DOHH2 (cell line): ENCODE measurements at regions not wholly inside any gene's neighbourhood (a gene's known extent, or its start where the extent isn't known, plus 50 kb on each side); places are given as distances from the start of the nearest gene placed in this dataset.
A peak's percentile ranks its signal among the peaks of the same experiment; 100 is the strongest.

Experiments
- H3F3A ChIP-seq: fragments of 200-600 bp; sonication (generic), shearing (Covaris generic); 2 replicates; pipeline ENCODE4 v1.6.0; 2016; ENCODE audit warnings: antibody characterized with exemption, mild to moderate bottlenecking; ENCODE audit not compliant: control insufficient read depth, insufficient read depth
- H3K27ac ChIP-seq: fragments of 200-600 bp; sonication (generic); 2 replicates; pipeline ENCODE4 v1.5.1; 2014; ENCODE audit warnings: low read depth, mild to moderate bottlenecking, low read length, moderate library complexity
- H3K27me3 ChIP-seq: fragments of 200-600 bp; sonication (generic); 2 replicates; pipeline ENCODE4 v1.6.1; 2014; ENCODE audit warnings: mild to moderate bottlenecking, low read length, mixed read lengths; ENCODE audit not compliant: control insufficient read depth
- H3K36me3 ChIP-seq: fragments of 200-600 bp; sonication (generic); 2 replicates; pipeline ENCODE4 v1.6.1; 2014; ENCODE audit warnings: mild to moderate bottlenecking, low read length, moderate library complexity, mixed read lengths; ENCODE audit not compliant: control insufficient read depth
- H3K4me1 ChIP-seq: fragments of 200-600 bp; sonication (generic); 2 replicates; pipeline ENCODE4 v1.6.1; 2014; ENCODE audit warnings: mild to moderate bottlenecking, low read length, mixed read lengths; ENCODE audit not compliant: control insufficient read depth
- H3K4me2 ChIP-seq: fragments of 200-600 bp; sonication (generic); 2 replicates; pipeline ENCODE4 v1.6.0; 2014; ENCODE audit warnings: mild to moderate bottlenecking, low read length, moderate library complexity
- H3K4me3 ChIP-seq: fragments of 200-600 bp; sonication (generic); 2 replicates; pipeline ENCODE4 v1.5.1; 2014; ENCODE audit warnings: mild to moderate bottlenecking, low read length, mixed read lengths
- H3K79me2 ChIP-seq: fragments of 200-600 bp; sonication (generic); 2 replicates; pipeline ENCODE4 v1.6.1; 2014; ENCODE audit warnings: mild to moderate bottlenecking, low read length, mixed read lengths; ENCODE audit not compliant: control insufficient read depth
- H3K9me2 ChIP-seq: fragments of 200-600 bp; sonication (generic); replicated peaks from 2 replicates; pipeline ENCODE4 v1.6.1; 2014; ENCODE audit warnings: mild to moderate bottlenecking, low read length, mixed read lengths; ENCODE audit not compliant: control insufficient read depth
- H3K9me3 ChIP-seq: fragments of 200-600 bp; sonication (generic); 2 replicates; pipeline ENCODE4 v1.6.1; 2014; ENCODE audit warnings: antibody characterized with exemption, low read length, mixed read lengths; ENCODE audit not compliant: control insufficient read depth, insufficient read depth
- H4K20me1 ChIP-seq: fragments of 200-600 bp; sonication (generic); 2 replicates; pipeline ENCODE4 v1.6.0; 2014; ENCODE audit warnings: low read depth, mild to moderate bottlenecking, antibody characterized with exemption, low read length, moderate library complexity; ENCODE audit not compliant: control insufficient read depth, insufficient read depth
- EZH2phosphoT487 ChIP-seq: fragments of 200-600 bp; sonication (generic); IDR thresholded peaks from 2 replicates; pipeline ENCODE4 v1.6.1; 2017; ENCODE audit warnings: borderline replicate concordance, mild to moderate bottlenecking, antibody characterized with exemption, low read length, moderate library complexity, mixed read lengths
- TF ChIP-seq, protein P1 (sequence below): fragments of 200-600 bp; sonication (generic); IDR thresholded peaks from one replicate; pipeline ENCODE4 v1.5.1; 2014; ENCODE audit warnings: antibody characterized with exemption, mild to moderate bottlenecking, low read depth, low read length; ENCODE audit not compliant: poor library complexity, severe bottlenecking

DNA sequence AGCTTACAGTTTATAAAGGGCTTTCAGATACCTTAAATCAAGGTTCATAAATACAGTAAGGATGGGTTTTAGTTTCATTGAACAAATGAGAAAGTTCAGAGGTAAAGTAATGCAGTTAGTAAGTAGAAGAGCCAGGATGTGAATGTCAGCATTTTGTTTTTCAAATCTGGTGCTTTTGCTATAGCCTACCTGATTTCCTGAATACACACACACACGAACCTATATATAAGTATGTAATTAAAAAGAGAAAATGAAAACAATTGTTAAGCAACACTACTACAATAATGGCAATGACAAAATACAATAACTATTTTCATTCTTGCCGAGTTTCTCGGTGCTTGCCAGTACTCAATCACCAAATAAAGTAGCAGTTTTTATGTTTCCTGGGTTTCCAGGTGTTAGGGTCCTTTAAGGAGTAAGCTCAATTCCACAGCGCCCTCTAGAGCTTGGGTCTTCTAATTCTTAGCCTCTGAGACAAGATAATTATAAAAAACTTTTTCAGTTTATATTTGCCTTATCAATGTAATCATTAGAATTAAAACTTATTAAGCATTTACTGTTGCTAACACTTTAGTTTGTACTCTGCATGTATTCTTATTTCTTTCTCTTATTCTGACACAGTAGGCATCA lies 512.9 kb upstream of the ACVR2A start:
- H3K27me3 ChIP-seq = no peaks in the 10 kb centered on the region
- H3K4me1 ChIP-seq = peaks cover 4% of the 10 kb centered on the region; the same call in 1 of the 2 replicates
- no peaks in the 10 kb centered on the region for H4K20me1 ChIP-seq
- H3K36me3 ChIP-seq = no peaks in the 10 kb centered on the region
- H3K9me2 ChIP-seq = no peaks in the 10 kb centered on the region
- no peaks in the 10 kb centered on the region for H3K79me2 ChIP-seq
- TF ChIP-seq EZH2phosphoT487 = no peak
- TF ChIP-seq, protein P1, sequence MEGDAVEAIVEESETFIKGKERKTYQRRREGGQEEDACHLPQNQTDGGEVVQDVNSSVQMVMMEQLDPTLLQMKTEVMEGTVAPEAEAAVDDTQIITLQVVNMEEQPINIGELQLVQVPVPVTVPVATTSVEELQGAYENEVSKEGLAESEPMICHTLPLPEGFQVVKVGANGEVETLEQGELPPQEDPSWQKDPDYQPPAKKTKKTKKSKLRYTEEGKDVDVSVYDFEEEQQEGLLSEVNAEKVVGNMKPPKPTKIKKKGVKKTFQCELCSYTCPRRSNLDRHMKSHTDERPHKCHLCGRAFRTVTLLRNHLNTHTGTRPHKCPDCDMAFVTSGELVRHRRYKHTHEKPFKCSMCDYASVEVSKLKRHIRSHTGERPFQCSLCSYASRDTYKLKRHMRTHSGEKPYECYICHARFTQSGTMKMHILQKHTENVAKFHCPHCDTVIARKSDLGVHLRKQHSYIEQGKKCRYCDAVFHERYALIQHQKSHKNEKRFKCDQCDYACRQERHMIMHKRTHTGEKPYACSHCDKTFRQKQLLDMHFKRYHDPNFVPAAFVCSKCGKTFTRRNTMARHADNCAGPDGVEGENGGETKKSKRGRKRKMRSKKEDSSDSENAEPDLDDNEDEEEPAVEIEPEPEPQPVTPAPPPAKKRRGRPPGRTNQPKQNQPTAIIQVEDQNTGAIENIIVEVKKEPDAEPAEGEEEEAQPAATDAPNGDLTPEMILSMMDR = peak; percentile 60
- H3F3A ChIP-seq = no peaks in the 10 kb centered on the region
- no peak overlapping the region for H3K27ac ChIP-seq
- peak overlapping the region; percentile 29 for H3K4me2 ChIP-seq
- no peaks in the 10 kb centered on the region for H3K9me3 ChIP-seq
- no peak overlapping the region for H3K4me3 ChIP-seq

GRCh38 chr2:147330925-147331324 lies 513.9 kb upstream of the ACVR2A start:
- H3K79me2 ChIP-seq = no peaks in the 10 kb centered on the region

DNA sequence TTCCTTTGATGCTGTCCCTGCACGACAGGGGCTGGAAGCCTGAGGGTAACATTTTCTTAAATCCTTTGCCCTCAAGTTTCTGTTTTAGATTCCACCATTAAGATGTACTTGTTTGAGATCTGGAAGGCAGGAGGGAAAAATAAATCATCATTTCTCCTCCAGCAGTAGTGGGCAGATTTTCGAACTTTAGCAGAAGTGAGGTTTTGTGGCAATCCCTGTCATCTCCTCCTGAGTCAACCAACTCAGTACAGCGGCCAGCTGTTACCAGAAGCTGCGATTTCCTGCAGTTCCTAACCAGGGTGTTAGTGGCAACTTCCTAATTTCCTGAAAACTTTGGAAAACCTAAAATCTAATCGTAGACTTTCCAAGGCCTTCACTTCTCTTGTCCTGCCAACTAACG lies 517.2 kb upstream of the ACVR2A start:
- peak overlapping the region; percentile 37 for H3K4me2 ChIP-seq
- TF ChIP-seq EZH2phosphoT487 = no peak
- TF ChIP-seq, protein P1 = no peak
- no peak overlapping the region for H3K27ac ChIP-seq
- H3K4me1 ChIP-seq = peaks cover 4% of the 10 kb centered on the region; the same call in 1 of the 2 replicates
- no peak overlapping the region for H3K4me3 ChIP-seq
- H3F3A ChIP-seq = no peaks in the 10 kb centered on the region
- H3K9me2 ChIP-seq = no peaks in the 10 kb centered on the region
- H4K20me1 ChIP-seq = no peaks in the 10 kb centered on the region
- H3K27me3 ChIP-seq = no peaks in the 10 kb centered on the region
- no peaks in the 10 kb centered on the region for H3K9me3 ChIP-seq
- no peaks in the 10 kb centered on the region for H3K36me3 ChIP-seq
- H3K79me2 ChIP-seq = no peaks in the 10 kb centered on the region

More at GRCh38 chr2:147330925-147331324, 513.9 kb upstream of the ACVR2A start:
- H3K36me3 ChIP-seq = no peaks in the 10 kb centered on the region
- H3K27ac ChIP-seq = no peak overlapping the region
- H3K4me1 ChIP-seq = peaks cover 4% of the 10 kb centered on the region; the same call in 1 of the 2 replicates
- H3K9me2 ChIP-seq = no peaks in the 10 kb centered on the region
- no peak overlapping the region for H3K4me3 ChIP-seq
- H3F3A ChIP-seq = no peaks in the 10 kb centered on the region
- no peaks in the 10 kb centered on the region for H3K27me3 ChIP-seq
- H4K20me1 ChIP-seq = no peaks in the 10 kb centered on the region
- TF ChIP-seq EZH2phosphoT487 = no peak
- TF ChIP-seq, protein P1 = no peak
- H3K9me3 ChIP-seq = no peaks in the 10 kb centered on the region
- H3K4me2 ChIP-seq = no peak overlapping the region
